HEK293 (cell line): ENCODE measurements at regions not wholly inside any gene's neighbourhood (a gene's known extent, or its start where the extent isn't known, plus 50 kb on each side); places are given as distances from the start of the nearest gene placed in this dataset.

ENCODE experiments used
- CTCF ChIA-PET: fragments of 350-600 bp; formaldehyde crosslinking; extraction: SDS; loops from one replicate; lab custom pipeline; 2021; ENCODE audit warnings: antibody characterized with exemption; lab: Yijun Ruan, JAX
- POLR2A ChIA-PET: fragments of 300-600 bp; formaldehyde crosslinking; extraction: SDS; loops from one replicate; lab custom pipeline; 2020; ENCODE audit warnings: antibody characterized with exemption, inconsistent platforms; lab: Yijun Ruan, JAX
- H3K27ac ChIP-seq: fragments of 200-500 bp; sonication (Bioruptor generic); 2 replicates; pipeline ENCODE4 v1.5.1; 2014; ENCODE audit warnings: low read depth, low read length, control low read depth, inconsistent platforms; ENCODE audit errors: extremely low read depth
- H3K36me3 ChIP-seq, 2 experiments: fragments of 200-500 bp in 1 of 2; sonication (Bioruptor generic) in 1 of 2; 1 replicate in 1 of 2; 2 replicates in 1 of 2; pipeline ENCODE4 v1.5.1; 2014 to 2017; ENCODE audit warnings: inconsistent platforms in 2 of 2, low read length in 2 of 2; ENCODE audit not compliant: control insufficient read depth in 2 of 2, insufficient read depth in 1 of 2
- H3K4me1 ChIP-seq: fragments of 200-500 bp; sonication (Bioruptor generic); 2 replicates; pipeline ENCODE4 v1.5.1; 2014; ENCODE audit warnings: mild to moderate bottlenecking, low read length, inconsistent platforms; ENCODE audit not compliant: control insufficient read depth, insufficient read depth
- H3K4me3 ChIP-seq: 2 replicates; pipeline ENCODE4 v1.5.1; 2011; ENCODE audit warnings: low read depth, mild to moderate bottlenecking, control low read depth, low read length, moderate library complexity
- H3K9me3 ChIP-seq: fragments of 200-500 bp; sonication (Bioruptor generic); 2 replicates; pipeline ENCODE4 v1.5.1; 2014; ENCODE audit warnings: low read depth, low read length, inconsistent platforms; ENCODE audit not compliant: control insufficient read depth, insufficient read depth
- HOXD13 ChIP-seq: sonication (generic); formaldehyde crosslinking; IDR thresholded peaks from 2 replicates; pipeline ENCODE4 v1.8.0; 2022; ENCODE audit warnings: missing genetic modification reagents, borderline replicate concordance
- MEIS1 ChIP-seq: sonication (generic); formaldehyde crosslinking; IDR thresholded peaks from 2 replicates; pipeline ENCODE4 v1.8.1; 2022; ENCODE audit warnings: missing genetic modification reagents, mild to moderate bottlenecking, borderline replicate concordance
- OVOL3 ChIP-seq: fragments of 450-650 bp; formaldehyde crosslinking; IDR thresholded peaks from 2 replicates; pipeline ENCODE4 v1.5.1; 2016; ENCODE audit warnings: missing biosample characterization, missing genetic modification characterization
- SCRT2 ChIP-seq: fragments of 450-650 bp; formaldehyde crosslinking; IDR thresholded peaks from 2 replicates; pipeline ENCODE4 v1.5.1; 2016; ENCODE audit warnings: missing biosample characterization, missing genetic modification characterization
- ZNF174 ChIP-seq: fragments of 450-650 bp; formaldehyde crosslinking; IDR thresholded peaks from 2 replicates; pipeline ENCODE4 v1.5.0; 2017; ENCODE audit warnings: missing biosample characterization, mild to moderate bottlenecking, missing genetic modification characterization
- ZNF223 ChIP-seq: fragments of 450-650 bp; formaldehyde crosslinking; IDR thresholded peaks from 2 replicates; pipeline ENCODE4 v1.5.1; 2016; ENCODE audit warnings: missing biosample characterization, missing genetic modification characterization
- ZNF23 ChIP-seq: fragments of 450-650 bp; formaldehyde crosslinking; IDR thresholded peaks from 2 replicates; pipeline ENCODE4 v1.5.1; 2016; ENCODE audit warnings: missing biosample characterization, missing genetic modification characterization, borderline replicate concordance
- ZNF404 ChIP-seq: fragments of 450-650 bp; formaldehyde crosslinking; IDR thresholded peaks from 2 replicates; pipeline ENCODE4 v1.5.1; 2017; ENCODE audit warnings: missing biosample characterization, missing genetic modification characterization
- ZNF433 ChIP-seq: fragments of 450-650 bp; formaldehyde crosslinking; IDR thresholded peaks from 2 replicates; pipeline ENCODE4 v1.5.1; 2016; ENCODE audit warnings: missing biosample characterization, missing genetic modification characterization, low read depth
- ZNF521 ChIP-seq: fragments of 450-650 bp; formaldehyde crosslinking; IDR thresholded peaks from 2 replicates; pipeline ENCODE4 v1.5.1; 2017; ENCODE audit warnings: missing biosample characterization, mild to moderate bottlenecking, missing genetic modification characterization
- ZNF654 ChIP-seq: fragments of 450-650 bp; formaldehyde crosslinking; IDR thresholded peaks from 2 replicates; pipeline ENCODE4 v1.5.1; 2016; ENCODE audit warnings: low read depth, missing biosample characterization, missing genetic modification characterization
- TF ChIP-seq, protein P1 (sequence below): fragments of 450-650 bp; formaldehyde crosslinking; IDR thresholded peaks from 2 replicates; pipeline ENCODE4 v1.5.1; 2017; ENCODE audit warnings: missing biosample characterization, missing genetic modification characterization
- TF ChIP-seq, protein P2 (sequence below): fragments of 450-650 bp; formaldehyde crosslinking; conservative IDR thresholded peaks from 2 replicates; pipeline ENCODE4 v1.5.1; 2016; ENCODE audit warnings: low read depth, missing biosample characterization, missing genetic modification characterization
- TF ChIP-seq, protein P3 (sequence below): fragments of 450-650 bp; formaldehyde crosslinking; IDR thresholded peaks from 2 replicates; pipeline ENCODE4 v1.5.1; 2017; ENCODE audit warnings: missing biosample characterization, missing genetic modification characterization
- TF ChIP-seq, protein P4 (sequence below): fragments of 450-650 bp; formaldehyde crosslinking; IDR thresholded peaks from 2 replicates; pipeline ENCODE4 v1.5.1; 2017; ENCODE audit warnings: missing biosample characterization, missing genetic modification characterization
- TF ChIP-seq, protein P5 (sequence below): fragments of 450-650 bp; formaldehyde crosslinking; IDR thresholded peaks from 2 replicates; pipeline ENCODE4 v1.5.1; 2016; ENCODE audit warnings: missing biosample characterization, missing genetic modification characterization, borderline replicate concordance
- TF ChIP-seq, protein P6 (sequence below): fragments of 450-650 bp; formaldehyde crosslinking; IDR thresholded peaks from 2 replicates; pipeline ENCODE4 v1.5.1; 2017; ENCODE audit warnings: missing biosample characterization, missing genetic modification characterization

DNA sequence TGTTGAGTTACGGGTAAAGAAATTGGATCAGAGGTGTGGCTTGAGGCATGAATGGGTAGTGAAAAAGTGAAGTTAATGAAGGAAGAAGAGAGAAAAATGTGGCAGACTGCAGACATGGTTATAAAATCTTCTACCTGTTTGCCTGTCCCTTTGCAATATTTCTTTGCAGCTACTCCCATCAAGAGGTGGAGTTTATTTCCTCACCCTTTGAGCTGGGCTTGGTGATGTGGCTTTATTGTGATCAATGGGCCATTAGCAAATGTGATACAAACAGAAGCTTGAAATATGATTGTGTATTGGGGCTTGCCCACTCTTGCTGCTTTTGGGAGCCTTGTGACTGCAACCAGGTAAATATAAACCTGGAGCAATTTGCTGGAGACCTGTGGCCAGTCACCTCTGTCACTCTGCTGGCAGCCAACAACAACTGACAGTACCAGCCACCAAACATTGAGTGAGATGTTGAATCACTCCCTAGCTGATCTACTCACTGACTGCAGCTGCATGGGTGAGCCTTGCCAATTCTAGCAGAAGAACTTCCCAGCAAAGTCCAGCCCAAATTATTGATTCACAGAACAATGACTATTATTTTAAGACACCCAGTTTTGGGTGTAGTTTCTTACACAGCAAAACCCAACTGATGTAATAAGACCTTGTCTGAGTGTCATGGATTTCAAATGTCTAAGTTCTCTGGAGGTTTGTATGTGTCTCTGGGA, 151.0 kb upstream of the ATP2B1 start (continued):
- no peak for TF ChIP-seq ZNF404 (tag by site-specific recombination)
- no peak for TF ChIP-seq OVOL3 (tag by site-specific recombination)

DNA sequence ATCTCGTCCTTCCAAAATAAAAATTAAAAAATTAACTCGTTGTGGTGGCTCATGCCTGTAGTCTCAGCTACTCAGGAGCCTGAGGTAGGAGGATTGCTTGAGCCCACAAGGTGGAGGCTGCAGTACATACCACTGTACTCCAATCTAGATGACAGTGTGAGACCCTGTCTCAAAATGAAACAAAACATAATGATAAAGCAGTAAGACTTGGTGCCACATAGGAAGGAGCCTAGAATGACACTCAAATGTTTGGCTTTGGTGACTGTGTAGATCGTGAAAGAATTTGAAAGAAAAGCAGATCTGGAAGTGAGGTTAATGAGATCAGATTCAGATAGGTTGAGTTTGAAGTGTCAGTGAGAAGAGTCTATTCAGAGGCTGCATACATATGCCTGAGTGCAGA, 150.1 kb upstream of the ATP2B1 start:
- Histone ChIP-seq H3K27ac (no peak overlapping the region), H3K9me3 (no peaks in the 10 kb centered on the region), H3K36me3 (no peaks in the 10 kb centered on the region), H3K4me1 (peaks cover 7% of the 10 kb centered on the region; the same call in 1 of the 2 replicates), H3K4me3 (no peak overlapping the region)
- TF ChIP-seq HOXD13 (no peak), ZNF654 (no peak), ZNF521 (no peak), MEIS1 (no peak), SCRT2 (no peak), ZNF433 (tag by site-specific recombination) (no peak), ZNF223 (no peak), ZNF23 (tag by site-specific recombination) (no peak)
- TF ChIP-seq, protein P1, sequence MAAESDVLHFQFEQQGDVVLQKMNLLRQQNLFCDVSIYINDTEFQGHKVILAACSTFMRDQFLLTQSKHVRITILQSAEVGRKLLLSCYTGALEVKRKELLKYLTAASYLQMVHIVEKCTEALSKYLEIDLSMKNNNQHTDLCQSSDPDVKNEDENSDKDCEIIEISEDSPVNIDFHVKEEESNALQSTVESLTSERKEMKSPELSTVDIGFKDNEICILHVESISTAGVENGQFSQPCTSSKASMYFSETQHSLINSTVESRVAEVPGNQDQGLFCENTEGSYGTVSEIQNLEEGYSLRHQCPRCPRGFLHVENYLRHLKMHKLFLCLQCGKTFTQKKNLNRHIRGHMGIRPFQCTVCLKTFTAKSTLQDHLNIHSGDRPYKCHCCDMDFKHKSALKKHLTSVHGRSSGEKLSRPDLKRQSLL (tag by site-specific recombination): no peak
- TF ChIP-seq, protein P2, sequence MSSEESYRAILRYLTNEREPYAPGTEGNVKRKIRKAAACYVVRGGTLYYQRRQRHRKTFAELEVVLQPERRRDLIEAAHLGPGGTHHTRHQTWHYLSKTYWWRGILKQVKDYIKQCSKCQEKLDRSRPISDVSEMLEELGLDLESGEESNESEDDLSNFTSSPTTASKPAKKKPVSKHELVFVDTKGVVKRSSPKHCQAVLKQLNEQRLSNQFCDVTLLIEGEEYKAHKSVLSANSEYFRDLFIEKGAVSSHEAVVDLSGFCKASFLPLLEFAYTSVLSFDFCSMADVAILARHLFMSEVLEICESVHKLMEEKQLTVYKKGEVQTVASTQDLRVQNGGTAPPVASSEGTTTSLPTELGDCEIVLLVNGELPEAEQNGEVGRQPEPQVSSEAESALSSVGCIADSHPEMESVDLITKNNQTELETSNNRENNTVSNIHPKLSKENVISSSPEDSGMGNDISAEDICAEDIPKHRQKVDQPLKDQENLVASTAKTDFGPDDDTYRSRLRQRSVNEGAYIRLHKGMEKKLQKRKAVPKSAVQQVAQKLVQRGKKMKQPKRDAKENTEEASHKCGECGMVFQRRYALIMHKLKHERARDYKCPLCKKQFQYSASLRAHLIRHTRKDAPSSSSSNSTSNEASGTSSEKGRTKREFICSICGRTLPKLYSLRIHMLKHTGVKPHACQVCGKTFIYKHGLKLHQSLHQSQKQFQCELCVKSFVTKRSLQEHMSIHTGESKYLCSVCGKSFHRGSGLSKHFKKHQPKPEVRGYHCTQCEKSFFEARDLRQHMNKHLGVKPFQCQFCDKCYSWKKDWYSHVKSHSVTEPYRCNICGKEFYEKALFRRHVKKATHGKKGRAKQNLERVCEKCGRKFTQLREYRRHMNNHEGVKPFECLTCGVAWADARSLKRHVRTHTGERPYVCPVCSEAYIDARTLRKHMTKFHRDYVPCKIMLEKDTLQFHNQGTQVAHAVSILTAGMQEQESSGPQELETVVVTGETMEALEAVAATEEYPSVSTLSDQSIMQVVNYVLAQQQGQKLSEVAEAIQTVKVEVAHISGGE: no peak
- TF ChIP-seq, protein P3, sequence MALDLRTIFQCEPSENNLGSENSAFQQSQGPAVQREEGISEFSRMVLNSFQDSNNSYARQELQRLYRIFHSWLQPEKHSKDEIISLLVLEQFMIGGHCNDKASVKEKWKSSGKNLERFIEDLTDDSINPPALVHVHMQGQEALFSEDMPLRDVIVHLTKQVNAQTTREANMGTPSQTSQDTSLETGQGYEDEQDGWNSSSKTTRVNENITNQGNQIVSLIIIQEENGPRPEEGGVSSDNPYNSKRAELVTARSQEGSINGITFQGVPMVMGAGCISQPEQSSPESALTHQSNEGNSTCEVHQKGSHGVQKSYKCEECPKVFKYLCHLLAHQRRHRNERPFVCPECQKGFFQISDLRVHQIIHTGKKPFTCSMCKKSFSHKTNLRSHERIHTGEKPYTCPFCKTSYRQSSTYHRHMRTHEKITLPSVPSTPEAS: no peak
- TF ChIP-seq, protein P4, sequence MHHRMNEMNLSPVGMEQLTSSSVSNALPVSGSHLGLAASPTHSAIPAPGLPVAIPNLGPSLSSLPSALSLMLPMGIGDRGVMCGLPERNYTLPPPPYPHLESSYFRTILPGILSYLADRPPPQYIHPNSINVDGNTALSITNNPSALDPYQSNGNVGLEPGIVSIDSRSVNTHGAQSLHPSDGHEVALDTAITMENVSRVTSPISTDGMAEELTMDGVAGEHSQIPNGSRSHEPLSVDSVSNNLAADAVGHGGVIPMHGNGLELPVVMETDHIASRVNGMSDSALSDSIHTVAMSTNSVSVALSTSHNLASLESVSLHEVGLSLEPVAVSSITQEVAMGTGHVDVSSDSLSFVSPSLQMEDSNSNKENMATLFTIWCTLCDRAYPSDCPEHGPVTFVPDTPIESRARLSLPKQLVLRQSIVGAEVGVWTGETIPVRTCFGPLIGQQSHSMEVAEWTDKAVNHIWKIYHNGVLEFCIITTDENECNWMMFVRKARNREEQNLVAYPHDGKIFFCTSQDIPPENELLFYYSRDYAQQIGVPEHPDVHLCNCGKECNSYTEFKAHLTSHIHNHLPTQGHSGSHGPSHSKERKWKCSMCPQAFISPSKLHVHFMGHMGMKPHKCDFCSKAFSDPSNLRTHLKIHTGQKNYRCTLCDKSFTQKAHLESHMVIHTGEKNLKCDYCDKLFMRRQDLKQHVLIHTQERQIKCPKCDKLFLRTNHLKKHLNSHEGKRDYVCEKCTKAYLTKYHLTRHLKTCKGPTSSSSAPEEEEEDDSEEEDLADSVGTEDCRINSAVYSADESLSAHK (tag by site-specific recombination): no peak
- ChIA-PET CTCF (interaction anchor here (0.7 kb wide), 1 partner anchor 21 kb away, joined by 3 read pairs; no protein-coding TSS in a partner anchor), POLR2A (no interaction called here)

DNA sequence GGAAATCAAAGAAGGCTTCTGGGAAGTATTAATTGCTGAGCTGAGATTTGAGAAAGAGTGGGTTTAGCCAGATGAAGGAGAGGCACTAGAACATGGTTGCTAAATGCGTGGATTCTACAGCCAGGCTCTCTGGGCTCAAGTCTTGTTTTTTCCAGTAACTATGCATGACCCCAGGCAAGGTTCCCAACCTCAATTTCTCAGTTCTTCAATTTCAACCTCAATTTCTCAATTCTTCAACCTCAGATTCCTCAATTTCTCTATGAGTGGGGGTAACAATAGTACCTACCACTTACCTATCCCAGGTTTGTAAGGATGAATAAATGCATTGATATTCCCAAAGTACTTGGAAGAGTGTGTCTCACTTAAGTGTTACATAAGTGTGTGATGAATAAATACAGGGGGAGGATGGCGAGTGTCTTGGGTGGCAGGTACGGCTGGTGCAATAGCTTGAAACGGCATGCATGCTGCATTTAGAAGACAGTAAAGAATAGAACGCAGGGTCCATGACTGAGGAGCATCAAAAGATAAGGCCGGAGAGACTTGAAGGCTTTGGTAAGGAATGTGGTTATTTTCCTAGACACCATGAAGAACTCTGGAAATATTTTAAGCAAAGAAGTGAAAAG, 149.1 kb upstream of the ATP2B1 start:
- POLR2A ChIA-PET: no interaction called here
- H3K36me3 ChIP-seq: no peaks in the 10 kb centered on the region
- no peak overlapping the region for H3K27ac ChIP-seq
- peaks cover 4% of the 10 kb centered on the region; the same call in 1 of the 2 replicates for H3K4me1 ChIP-seq
- no peaks in the 10 kb centered on the region for H3K9me3 ChIP-seq
- H3K4me3 ChIP-seq: no peak overlapping the region
- CTCF ChIA-PET: no interaction called here
- TF ChIP-seq, protein P5, sequence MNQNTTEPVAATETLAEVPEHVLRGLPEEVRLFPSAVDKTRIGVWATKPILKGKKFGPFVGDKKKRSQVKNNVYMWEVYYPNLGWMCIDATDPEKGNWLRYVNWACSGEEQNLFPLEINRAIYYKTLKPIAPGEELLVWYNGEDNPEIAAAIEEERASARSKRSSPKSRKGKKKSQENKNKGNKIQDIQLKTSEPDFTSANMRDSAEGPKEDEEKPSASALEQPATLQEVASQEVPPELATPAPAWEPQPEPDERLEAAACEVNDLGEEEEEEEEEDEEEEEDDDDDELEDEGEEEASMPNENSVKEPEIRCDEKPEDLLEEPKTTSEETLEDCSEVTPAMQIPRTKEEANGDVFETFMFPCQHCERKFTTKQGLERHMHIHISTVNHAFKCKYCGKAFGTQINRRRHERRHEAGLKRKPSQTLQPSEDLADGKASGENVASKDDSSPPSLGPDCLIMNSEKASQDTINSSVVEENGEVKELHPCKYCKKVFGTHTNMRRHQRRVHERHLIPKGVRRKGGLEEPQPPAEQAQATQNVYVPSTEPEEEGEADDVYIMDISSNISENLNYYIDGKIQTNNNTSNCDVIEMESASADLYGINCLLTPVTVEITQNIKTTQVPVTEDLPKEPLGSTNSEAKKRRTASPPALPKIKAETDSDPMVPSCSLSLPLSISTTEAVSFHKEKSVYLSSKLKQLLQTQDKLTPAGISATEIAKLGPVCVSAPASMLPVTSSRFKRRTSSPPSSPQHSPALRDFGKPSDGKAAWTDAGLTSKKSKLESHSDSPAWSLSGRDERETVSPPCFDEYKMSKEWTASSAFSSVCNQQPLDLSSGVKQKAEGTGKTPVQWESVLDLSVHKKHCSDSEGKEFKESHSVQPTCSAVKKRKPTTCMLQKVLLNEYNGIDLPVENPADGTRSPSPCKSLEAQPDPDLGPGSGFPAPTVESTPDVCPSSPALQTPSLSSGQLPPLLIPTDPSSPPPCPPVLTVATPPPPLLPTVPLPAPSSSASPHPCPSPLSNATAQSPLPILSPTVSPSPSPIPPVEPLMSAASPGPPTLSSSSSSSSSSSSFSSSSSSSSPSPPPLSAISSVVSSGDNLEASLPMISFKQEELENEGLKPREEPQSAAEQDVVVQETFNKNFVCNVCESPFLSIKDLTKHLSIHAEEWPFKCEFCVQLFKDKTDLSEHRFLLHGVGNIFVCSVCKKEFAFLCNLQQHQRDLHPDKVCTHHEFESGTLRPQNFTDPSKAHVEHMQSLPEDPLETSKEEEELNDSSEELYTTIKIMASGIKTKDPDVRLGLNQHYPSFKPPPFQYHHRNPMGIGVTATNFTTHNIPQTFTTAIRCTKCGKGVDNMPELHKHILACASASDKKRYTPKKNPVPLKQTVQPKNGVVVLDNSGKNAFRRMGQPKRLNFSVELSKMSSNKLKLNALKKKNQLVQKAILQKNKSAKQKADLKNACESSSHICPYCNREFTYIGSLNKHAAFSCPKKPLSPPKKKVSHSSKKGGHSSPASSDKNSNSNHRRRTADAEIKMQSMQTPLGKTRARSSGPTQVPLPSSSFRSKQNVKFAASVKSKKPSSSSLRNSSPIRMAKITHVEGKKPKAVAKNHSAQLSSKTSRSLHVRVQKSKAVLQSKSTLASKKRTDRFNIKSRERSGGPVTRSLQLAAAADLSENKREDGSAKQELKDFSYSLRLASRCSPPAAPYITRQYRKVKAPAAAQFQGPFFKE: no peak
- TF ChIP-seq, protein P6, sequence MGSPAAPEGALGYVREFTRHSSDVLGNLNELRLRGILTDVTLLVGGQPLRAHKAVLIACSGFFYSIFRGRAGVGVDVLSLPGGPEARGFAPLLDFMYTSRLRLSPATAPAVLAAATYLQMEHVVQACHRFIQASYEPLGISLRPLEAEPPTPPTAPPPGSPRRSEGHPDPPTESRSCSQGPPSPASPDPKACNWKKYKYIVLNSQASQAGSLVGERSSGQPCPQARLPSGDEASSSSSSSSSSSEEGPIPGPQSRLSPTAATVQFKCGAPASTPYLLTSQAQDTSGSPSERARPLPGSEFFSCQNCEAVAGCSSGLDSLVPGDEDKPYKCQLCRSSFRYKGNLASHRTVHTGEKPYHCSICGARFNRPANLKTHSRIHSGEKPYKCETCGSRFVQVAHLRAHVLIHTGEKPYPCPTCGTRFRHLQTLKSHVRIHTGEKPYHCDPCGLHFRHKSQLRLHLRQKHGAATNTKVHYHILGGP: no peak
- TF ChIP-seq ZNF174 (tag by site-specific recombination): no peak
